Epithelial cell of prostate (primary cell): ENCODE measurements at regions not wholly inside any gene's neighbourhood (a gene's known extent, or its start where the extent isn't known, plus 50 kb on each side); places are given as distances from the start of the nearest gene placed in this dataset.
"Not testable (repeated sequence)": the region's sequence is repeated elsewhere in the genome, so short reads cannot be mapped to it uniquely, and the experiment has no call there.

ENCODE experiments used
- DNase-seq: peaks from one replicate; pipeline ENCODE4 v3.0.0-alpha.2; 2011; ENCODE audit warnings: low read depth, low spot score
- H3K27ac ChIP-seq: fragments of 450-650 bp; 2 replicates; pipeline ENCODE4 v1.5.1; 2017; ENCODE audit warnings: mild to moderate bottlenecking

- H3K27ac ChIP-seq, result no peak overlapping the region
- DNase-seq, result no peak
These were observed 56.2 kb upstream of the TNPO1 start for GRCh38 chr5:72760259-72760658.

- H3K27ac ChIP-seq, result no peak overlapping the region
- no peak for DNase-seq
These were observed 63.6 kb upstream of the TNPO1 start for GRCh38 chr5:72752909-72753308.

DNA sequence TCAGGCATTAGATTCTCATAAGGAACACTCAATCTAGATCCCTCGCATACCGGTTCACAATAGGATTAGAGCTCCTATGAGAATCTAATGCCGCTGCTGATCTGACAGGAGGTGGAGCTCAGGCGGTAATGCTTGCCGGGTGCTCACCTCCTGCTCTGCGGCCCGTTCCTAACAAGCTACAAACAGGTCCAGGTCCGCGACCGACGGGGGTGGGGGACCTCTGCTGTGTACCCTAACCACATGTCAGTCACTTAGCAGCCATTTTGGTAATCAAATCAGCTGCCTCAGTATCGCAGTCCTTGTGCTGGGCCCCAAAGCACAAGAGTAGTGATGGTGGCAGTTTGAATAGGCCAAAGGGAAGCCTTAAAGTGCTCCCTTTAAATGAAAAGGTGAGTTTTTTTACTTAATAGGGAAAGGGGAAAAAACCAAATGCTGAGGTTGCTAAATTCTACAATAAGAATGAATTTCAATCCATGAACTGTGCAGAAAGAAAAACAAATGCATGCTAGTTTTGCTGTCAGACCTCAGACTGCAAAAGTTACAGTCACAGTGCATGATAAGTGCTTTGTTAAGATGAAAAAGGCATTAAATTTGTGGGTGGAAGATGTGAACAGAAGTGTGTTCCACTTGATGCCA, 67.0 kb upstream of the TNPO1 start:
- no peak for DNase-seq
- H3K27ac ChIP-seq, result no peak overlapping the region

DNA sequence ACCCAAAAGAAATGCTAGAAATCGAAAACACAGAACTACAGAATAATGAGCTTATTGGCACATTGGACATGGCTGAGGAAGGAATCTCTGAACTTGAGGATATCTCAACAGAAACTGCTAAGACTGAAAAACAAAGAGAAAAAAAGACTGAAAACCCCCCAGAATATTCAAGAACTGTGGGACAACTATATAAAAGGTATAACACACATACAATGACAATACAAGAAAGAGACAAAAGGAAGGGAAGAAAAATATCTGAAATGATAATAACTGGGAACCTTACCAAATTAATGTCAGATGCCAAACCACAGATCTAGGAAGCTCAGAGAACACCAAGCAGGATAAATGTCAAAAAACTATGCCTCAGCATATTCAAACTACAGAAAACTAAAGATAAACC, 68.6 kb upstream of the TNPO1 start:
- no peak for DNase-seq
- H3K27ac ChIP-seq, result no peak overlapping the region

DNA sequence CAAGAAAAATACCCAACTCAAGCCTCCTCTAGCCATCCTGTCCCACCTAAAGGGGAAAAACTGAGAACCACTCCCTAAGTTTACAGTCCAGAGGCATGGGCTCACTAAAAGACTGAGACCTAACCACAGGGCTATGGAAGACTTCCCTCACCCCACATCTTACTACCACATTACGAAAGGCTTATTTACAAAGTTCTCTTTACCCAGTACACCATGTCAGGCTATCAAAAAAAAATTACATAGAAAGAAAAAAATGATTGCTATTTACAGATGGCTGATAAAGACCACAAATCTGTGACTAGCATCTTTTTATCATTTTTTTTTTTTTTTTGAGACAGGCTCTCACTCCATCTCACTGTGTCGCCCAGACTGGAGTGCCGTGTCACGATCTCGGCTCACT, 69.7 kb upstream of the TNPO1 start:
- no peak overlapping the region for H3K27ac ChIP-seq
- DNase-seq, result no peak

DNA sequence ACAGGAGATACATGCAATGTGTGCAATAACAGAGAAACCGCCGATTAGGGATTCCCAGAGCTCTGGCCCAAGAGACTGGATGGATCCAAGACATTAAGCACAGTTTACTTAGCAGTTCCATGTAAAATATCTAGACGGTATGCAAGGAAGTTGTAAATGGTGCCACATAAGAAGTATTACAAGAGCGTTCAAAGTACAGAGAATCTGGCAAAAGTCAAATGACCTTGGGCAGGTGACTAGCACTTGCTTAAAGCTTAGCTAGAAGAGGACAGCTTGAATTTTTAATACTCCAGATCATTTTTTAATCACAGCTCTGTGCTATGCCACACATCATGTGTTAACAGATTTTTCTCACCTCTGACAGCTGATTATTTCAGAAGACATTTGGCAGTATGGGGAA, 72.3 kb upstream of the TNPO1 start:
- no peak for DNase-seq
- no peak overlapping the region for H3K27ac ChIP-seq

- no peak overlapping the region for H3K27ac ChIP-seq
- no peak for DNase-seq
These were observed 74.7 kb upstream of the TNPO1 start for GRCh38 chr5:72741805-72742204.

DNA sequence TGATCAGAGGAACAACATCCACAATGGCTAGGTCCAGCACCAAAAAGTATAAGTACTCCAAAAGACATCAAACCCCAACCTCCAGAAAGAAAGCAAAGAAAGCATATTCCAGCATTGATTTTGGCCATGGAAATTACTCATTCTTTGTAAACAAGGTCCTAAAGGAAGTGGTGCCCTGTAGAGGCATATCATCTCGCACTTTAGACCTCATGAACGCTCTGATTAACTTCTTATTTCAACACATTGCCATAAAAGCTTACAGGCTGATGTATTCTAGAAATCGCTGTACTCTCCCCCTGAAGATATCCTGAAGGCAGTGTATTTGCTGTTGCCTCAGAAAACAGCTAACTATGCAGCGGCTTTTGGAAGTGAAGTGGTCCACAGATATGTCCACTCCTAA, 82.7 kb upstream of the TNPO1 start:
- H3K27ac ChIP-seq, result no peak overlapping the region
- no peak for DNase-seq

DNA sequence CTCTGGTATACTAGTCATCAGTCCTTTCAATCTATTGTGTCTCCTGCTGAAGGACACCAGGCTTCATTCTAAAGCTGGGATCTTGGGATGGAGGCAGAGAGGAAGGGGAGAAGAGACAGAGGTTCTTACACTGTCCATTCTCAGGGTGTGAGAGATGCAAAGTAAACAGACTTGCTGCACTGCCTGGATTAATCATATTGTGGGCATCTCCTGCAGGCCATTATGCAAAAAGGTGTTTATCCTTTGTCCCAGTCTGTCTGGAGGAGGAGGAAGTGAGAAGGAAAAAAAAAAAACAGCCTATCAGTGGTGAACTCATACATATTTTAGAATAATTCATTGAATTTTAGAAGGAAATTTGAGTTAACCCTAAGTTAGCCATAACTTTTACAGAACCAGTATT, 92.9 kb upstream of the TNPO1 start:
- no peak overlapping the region for H3K27ac ChIP-seq
- DNase-seq, result peak; percentile 34

GRCh38 chr5:72722792-72723452, 93.5 kb upstream of the TNPO1 start:
- DNase-seq, result no peak
- H3K27ac ChIP-seq, result no peak overlapping the region

DNA sequence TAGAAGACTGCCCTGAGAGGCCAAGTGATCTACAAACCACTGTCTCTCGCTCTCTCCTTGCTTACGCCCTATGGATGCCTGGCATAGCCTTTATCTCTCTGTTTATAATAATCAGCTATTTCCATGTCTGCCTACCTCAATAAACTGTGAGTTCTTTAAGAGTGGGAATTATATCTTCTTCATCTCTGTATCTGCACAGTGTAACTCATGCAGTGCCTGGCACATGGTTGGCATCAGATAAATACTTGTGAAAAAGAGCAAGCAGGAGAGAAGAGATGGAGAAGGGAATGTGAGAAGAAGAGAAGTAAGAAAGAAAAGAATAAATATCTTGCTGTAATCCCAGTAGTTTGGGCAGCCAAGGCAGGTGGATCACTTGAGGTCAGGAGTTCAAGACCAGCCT, 94.6 kb upstream of the TNPO1 start:
- no peak for DNase-seq

GRCh38 chr5:72720205-72720604, 96.3 kb upstream of the TNPO1 start:
- no peak for DNase-seq
- no peak overlapping the region for H3K27ac ChIP-seq

More for the DNA sequence above, 94.6 kb upstream of the TNPO1 start:
- H3K27ac ChIP-seq, result no peak overlapping the region

DNA sequence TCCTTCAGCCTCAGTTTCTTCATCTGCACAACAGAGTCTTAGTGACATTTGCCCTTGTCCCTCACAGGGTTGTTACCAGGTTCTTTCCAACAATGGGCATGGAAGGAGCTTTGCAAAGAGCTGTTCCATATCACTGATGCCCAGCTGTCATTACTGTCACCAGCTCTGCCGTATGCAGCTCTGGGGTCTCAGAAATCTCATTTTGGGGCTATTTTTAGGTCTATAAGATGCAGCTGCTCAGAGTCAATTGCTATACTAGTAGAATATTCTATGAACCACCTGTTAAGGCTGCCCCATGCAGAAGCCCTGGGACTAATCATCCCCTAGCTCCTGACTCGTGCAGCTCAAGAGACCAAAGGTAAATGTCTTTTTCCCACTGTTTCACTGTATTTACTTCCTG, 105.1 kb upstream of the TNPO1 start:
- no peak overlapping the region for H3K27ac ChIP-seq
- DNase-seq, result no peak

DNA sequence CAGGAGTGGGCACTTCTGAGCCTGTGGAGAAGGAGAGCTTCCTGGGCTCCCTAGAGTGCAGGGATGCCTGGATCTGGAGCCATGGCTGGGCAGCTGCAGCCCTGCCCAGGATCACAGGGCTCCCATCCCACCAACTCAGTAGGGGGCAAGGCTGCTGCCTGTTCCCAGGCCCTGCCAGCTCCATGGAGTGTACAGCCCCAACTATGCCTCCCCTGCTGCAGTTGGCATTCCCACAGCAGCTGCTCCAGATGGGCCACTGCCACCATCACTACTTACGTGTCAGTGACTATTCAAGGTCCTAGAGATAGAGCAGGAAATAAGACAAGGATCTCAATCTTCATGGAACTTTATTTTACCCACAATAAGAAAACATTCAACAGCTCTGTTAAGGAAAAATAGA, 107.1 kb upstream of the TNPO1 start:
- H3K27ac ChIP-seq, result no peak overlapping the region

DNA sequence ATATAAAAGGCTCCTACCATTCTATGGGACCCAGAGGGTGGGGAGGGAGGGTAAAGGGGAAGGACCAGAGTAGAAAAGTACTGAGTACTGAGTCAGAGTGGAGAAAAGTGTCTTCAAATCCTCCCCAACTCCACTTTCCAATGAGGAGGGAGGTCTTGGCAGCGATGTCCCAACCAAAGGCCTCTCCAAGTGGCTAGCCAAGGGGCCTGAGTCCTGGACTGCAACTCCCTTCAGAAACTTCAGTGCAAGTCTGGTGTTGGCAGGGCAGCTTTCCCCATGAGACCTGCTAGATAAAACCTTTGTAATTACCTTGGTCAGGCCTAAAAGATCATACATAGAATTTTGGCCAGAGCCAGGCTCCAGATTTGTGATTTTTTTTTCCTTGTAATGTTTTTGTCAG, 111.3 kb upstream of the TNPO1 start:
- H3K27ac ChIP-seq, result no peak overlapping the region
- DNase-seq, result no peak

More for the DNA sequence above, 107.1 kb upstream of the TNPO1 start:
- DNase-seq, result no peak

- no peak for DNase-seq
- no peak overlapping the region for H3K27ac ChIP-seq
These were observed 112.6 kb upstream of the TNPO1 start for GRCh38 chr5:72703876-72704275.

DNA sequence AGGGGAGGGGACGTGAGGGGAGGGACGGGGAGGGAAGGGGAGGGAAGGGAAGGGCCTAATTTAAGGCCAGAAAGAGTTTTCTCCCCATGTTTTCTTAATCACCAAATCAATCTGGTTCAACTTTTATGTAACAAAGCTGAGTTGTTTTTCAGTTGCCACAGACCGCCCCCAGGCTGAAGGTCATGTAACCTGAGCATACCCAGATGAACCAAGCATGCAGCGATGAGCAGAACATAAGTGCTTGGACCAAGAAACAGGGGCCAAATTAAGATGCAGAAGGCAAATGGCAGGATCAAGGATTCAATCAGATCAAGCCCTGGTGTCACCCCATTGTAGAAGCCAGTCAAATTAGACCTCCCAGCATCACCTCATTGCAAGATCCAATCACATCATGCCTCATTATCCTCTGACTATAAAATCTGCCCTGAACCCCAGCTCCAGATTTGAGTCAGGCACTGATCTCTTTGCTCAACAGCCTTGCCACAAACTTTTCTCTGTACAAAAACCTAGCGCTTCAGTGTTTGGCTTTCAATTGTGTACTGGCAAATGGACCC, 113.5 kb upstream of the TNPO1 start:
- no peak for DNase-seq
- no peak overlapping the region for H3K27ac ChIP-seq

DNA sequence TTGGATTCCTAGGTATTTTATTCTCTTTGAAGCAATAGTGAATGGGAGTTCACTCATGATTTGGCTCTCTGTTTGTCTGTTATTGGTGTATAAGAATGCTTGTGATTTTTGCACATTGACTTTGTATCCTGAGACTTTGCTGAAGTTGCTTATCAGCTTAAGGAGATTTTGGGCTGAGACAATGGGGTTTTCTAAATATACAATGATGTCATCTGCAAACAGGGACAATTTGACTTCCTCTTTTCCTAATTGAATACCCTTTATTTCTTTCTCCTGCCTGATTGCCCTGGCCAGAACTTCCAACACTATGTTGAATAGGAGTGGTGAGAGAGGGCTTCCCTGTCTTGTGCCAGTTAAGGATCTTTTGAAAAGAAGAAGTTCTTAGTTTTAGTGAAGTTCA, 114.4 kb upstream of the TNPO1 start:
- not testable (repeated sequence) for DNase-seq, H3K27ac ChIP-seq

DNA sequence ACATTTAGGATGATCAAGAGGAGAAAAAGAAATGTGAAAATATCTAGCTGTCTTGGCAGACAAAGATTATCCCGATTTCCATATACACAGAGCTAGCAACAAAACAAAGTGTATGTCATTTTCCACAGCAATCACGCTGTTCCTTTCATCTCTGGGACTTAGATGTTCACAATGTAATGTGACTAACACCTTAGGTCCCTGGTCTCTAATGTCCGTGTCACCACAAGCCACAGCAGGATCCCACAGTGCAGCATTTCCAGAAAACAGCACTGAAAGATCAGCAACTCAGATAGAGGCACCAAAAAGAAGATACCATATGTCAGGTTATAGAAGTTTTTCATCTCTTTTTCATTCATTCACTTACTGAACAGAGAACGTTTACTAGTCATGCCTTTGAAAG, 118.0 kb upstream of the TNPO1 start:
- no peak for DNase-seq
- H3K27ac ChIP-seq, result no peak overlapping the region

GRCh38 chr5:72697622-72698021, 118.8 kb upstream of the TNPO1 start:
- H3K27ac ChIP-seq, result no peak overlapping the region
- DNase-seq, result no peak

DNA sequence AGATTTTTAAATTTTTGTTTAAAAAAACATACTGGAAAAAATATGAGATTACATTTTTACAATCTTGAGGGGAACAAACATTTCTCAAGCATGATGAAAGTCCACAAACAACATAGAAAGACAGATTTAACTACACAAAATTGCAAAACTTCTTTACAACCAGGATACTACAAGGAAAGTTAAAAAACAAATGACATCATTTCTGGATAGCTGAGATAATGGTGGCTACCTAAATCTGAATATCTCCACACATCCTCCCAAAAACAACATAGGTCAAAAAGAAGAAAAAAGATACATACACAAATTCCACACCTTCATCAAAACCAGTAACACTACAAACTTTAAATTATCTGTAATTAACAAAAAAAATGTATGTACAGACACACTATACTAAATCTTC, 120.8 kb upstream of the TNPO1 start:
- H3K27ac ChIP-seq, result no peak overlapping the region
- no peak for DNase-seq

GRCh38 chr5:72694856-72695255, 121.6 kb upstream of the TNPO1 start:
- H3K27ac ChIP-seq, result no peak overlapping the region
- no peak for DNase-seq
